Stimulated activated CD4-positive, alpha-beta T cell treated with anti-CD3 and anti-CD28 coated beads, TNF-alpha, amount 100 ng/mL, for 1 hour (primary cell): ENCODE measurements at regions not wholly inside any gene's neighbourhood (a gene's known extent, or its start where the extent isn't known, plus 50 kb on each side); places are given as distances from the start of the nearest gene placed in this dataset.

Experiments
- DNase-seq, 3 donors: peaks; one replicate each; pipeline ENCODE4 v3.0.0-alpha.2; 2020; ENCODE audit warnings: low read depth in 3 of 3, low spot score in 1 of 3

DNA sequence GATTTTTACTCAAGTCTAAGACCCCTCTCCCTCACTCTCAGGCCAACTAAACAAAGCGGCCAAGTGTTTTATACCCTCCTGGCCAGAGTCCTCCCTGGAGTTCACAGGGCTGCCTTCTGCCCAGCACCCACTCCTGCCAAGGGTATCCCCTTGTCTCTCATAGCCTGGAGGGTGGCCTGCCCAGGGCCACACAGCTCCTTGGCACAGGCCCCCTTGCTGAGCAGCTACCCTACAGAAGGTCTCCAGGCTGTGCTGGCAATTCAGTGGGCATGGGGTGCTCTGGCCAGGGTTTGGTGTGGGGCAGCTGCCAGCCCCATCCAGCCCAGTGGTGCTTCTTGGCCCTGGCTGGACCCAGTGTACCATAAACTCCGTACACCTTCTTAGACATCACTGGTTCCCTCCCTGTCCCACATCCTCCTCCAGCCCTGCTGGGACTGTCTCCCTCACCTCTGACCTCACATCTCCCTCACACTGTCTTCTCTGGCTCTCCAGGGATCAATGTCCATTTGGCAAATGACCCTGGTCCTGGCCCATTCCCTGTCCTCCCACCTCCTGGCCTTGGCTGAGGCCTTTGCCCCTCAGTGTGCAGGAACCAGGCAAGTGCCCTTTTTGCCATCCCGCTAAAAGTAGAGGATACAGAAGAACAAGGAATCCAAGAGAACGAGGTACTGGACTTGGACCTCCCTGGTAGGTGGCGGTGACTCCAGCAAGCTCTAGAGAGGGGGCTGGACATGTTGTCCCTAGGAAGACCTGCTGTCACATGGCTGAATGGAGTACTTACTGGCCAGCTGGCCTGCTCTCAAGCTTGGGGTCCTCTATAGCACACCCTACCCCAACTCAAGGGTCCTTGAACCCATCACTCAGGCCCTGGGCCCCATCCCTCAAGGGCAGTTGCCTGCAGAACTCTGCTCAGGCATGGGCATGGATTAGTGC, 50.0 kb upstream of the TRPM1 start:
- DNase-seq: no peak

- DNase-seq: no peak
Observed at GRCh38 chr15:31153531-31153930, 52.0 kb upstream of the TRPM1 start.

- DNase-seq: no peak
Observed at GRCh38 chr15:31155151-31155550, 53.6 kb upstream of the TRPM1 start.

- no peak for DNase-seq
Observed at GRCh38 chr15:31156226-31156625, 54.7 kb upstream of the TRPM1 start.

DNA sequence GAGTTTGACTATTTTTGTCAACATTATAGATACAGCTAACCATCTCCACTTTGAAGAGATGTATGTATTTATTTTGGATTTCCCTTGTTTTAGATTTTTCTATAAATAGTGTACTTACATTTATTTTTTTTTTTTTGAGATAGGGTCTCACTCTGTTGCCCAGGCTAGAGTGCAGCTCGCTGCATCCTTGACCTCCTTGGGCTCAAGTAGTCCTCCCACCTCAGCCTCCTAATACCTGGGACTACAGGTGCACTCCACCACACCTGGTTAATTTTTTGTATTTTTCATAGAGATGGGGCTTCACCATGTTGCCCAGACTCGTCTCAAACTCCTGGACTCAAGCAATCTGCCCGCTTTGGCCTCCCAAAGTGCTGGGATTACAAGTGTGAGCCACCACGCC, 55.3 kb upstream of the TRPM1 start:
- no peak for DNase-seq

DNA sequence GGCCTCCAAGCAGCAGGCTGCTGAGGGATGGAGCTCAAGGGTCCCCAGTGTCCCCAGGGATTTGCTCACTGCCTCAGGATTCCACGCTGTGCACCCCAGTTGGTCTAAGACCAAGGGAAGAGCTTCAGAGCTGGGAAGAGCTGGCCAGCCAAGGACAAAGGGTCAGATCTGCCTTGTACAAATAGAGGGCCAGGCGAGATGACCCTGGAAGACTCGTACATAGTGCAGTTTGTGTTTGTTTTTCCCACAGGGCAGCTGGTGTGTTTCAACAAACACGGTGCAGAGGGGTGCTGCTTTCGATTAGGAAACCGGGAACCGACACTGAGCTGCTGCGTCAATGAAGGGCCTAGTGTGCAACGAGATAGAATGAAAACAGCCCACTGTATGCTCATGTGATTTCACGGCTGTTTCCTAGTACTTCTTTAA, 56.1 kb upstream of the TRPM1 start:
- no peak for DNase-seq

DNA sequence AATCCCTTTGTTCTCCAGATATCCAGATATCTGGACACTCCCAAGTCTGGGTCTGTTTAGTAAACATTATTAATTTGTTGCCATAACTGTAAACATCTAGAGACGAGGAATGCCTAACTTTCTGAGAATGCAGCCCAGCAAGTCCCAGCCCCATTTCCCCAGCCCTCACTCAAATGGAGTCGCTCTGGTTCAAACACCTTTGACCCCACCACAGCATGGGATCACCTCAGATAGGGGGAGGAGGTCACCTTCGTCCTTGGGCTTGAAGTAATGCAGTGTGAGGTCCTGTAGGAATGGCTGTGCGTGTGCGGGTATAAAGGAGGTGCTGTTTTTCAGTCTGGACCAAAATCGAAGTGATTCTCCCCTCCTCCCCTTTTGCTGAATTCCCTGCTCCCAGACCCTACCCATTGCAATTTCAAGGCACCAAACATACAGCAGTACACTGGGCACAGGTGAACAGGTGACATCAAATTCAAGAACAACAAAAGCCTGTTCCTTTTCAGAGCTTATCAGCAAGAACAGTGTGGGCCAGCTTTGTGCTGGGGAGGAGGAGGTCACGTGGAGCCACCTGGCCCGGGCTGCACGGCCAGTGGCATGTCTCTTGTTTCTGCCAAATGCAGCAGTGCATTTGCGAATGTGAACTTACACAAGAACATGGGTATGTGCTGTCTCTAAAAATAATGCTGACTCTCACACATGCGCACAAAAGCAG, 57.5 kb upstream of the TRPM1 start:
- DNase-seq: no peak

GRCh38 chr15:31159837-31160236, 58.3 kb upstream of the TRPM1 start:
- DNase-seq: no peak

- no peak for DNase-seq
Observed at GRCh38 chr15:31160297-31160696, 58.8 kb upstream of the TRPM1 start.

DNA sequence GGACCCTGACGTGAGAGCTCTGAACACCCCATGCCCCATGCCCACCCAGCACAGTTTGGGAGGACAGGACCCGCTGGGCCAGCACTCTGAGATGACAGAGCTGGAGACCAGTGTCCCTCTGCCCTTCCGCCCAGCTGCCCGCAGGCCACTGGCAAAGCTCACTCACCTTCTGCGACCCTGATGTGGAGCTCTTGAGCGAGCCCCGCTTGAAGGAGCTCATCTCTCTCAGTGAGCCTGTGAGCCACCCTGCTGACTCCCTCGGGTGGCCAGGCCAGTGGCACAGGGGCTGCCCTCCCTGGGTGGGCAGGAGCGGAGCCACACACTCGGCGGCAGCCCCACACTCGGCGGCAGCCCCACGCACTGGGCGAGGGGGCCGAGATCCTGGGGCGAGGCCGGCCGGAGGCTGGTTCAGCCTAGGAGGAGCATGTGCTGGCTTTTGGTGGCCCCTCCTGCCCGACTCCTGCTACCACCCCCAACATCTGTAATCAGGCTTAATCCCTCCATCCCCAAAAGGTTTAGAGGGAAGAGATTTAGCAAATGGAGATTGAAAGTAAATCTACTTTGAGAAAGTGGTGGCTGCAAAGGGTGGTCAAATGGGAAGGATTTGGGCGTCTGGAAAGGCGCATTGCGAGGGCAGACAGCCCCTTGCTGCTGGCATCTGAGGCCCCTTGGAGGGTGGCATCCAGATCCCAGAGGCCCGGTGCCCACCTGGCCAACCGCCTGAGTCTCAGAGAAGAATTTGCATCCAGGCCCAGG, 59.4 kb upstream of the TRPM1 start:
- DNase-seq: no peak

- no peak for DNase-seq
Observed at GRCh38 chr15:31161951-31162350, 60.4 kb upstream of the TRPM1 start.

DNA sequence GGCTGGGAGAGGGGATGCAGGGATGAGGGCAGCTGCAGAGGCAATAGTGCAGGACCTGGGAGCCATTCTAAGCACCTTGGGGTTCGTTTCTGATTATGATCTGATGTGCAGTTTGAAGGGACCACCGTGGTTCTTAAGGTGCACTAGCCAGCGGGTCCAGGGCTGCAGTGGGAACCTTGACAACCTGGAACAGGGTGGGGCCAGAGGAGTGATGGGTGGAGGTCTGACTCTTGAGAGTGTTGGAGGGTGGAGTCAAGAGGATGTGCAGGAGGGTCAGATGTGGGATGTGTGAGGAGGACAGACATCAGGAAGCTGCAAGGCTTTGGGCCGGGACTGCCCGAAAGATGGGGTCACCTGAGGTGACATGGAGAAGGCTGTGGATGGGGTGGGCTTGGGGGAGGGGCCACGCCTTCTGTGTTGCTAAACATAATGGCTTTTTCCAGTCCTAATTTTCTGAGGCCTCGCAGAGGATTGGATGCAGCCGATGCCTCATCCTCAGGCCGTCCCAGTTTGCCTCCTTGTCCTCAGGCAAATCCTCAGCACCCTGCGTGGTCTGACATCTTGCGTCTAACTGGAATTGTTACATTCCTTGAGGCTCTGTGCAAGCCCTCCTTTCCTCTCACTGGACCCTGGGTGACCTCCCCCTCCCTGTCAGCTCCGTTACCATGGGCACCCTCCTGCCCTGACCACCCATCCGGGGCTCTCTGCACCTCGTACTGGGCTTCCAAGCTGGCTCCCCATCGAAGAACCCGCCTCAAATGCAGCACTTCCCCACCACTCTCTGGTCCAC, 61.4 kb upstream of the TRPM1 start:
- no peak for DNase-seq

- no peak for DNase-seq
Observed at GRCh38 chr15:31163769-31164572, 62.4 kb upstream of the TRPM1 start.

GRCh38 chr15:31164573-31164912, 63.0 kb upstream of the TRPM1 start:
- no peak for DNase-seq

DNA sequence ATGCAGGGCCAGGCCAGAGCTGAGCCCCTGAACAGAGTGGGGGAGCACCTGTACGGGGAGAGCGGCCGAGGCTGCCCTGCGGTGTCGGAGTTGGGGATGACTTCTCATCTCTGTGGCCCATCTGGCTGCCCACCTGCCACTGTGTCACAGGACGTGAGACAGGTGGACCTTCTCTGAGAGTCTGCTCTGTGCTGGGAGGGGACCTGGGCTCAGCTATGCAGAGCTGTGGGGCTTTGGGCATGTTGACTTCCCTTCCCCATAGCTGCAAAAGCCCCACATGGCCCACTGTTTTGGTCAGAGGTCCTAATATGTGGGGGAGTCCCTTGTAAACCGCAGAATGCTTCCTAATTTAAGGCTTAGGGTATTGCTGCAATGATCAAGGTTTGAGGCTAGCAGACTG, 68.0 kb upstream of the TRPM1 start:
- DNase-seq: no peak

DNA sequence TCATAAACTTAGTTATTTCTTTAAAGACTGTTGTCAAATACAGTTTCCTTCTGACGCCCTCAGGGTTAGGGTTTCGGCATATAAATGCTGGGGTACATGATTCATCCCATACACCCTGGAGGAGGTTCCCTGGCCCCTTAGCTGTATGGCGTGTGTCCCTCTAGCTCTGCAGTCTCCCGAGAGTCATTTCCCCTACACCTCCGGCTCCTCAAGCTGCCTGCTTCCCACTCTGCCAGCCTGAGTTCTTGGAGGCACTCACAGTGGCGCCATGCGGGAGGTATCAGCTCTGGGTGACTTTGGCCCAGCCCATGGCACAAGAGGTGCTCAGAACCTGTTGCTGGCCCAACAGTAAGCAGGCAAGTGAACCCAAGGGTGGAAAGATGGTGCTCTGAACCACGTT, 70.2 kb upstream of the TRPM1 start:
- DNase-seq: no peak

GRCh38 chr15:31172606-31173005, 71.1 kb upstream of the TRPM1 start:
- DNase-seq: no peak

DNA sequence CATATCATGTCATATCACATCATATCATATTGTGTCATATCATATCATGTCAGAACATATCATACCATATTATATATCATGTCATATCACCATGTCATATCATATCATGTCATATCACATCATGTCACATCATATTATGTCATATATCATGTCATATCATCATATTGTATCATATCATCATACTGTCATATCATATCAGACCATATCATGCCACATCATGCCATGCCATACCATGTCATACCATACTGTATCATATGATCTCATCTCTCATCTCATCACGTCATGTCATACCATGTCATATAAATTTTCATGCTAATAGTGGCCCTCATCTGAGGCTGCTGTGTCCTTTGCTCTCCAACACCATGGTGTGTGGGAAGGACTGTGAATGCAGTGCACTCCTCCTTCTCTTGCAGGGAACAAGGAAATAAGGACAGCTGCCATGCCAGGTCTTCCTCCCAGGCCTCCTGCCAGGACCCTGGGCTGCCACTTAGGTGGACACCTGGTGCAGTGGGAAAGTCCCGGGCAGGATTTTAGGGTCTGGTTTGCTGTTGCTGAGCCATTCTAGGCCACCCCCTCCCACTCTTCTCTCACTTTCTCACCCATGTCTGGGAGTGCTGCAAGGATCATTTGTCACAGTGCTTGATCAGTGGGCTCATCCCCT, 72.4 kb upstream of the TRPM1 start:
- DNase-seq: no peak

DNA sequence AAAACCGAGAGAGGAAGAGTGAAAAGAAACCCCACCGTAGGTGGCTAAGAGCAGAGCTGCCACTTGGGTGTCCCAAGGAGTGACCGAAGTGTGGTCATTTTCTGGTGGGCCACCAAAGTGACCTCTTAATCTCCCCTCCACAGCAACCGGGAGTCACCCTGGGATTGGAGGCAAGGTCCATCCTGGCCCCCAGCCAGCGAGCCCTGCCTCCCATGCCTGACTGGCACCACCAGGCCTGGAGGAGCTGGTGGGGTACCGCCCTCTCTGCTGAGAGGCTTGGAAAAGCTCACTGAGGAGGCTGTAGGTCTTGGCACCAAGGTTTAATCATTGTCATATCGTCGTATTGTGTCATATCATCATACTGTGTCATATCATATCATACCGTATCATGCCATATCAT, 74.0 kb upstream of the TRPM1 start:
- DNase-seq: no peak

DNA sequence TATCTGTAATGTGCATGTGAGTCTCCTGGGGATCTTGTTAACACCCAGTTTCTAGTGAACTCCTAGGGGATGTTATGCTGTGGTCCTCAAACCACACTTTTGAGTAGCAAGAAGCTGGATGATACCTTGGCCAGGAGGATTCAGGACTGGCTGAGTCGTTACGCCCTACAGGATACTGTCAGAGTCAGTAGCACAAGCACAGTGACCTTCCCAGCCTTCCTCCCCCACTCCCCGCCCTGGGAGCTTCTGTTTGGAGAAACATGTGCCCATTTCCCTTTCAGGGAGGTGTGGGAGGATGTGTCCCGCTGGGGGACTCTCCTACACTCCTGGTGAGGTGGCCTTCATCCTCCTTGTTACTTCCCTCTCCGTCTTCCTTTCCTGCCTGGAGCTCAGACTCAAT, 76.4 kb upstream of the TRPM1 start:
- no peak for DNase-seq
